22Rv1 (cell line): ENCODE measurements at regions not wholly inside any gene's neighbourhood (a gene's known extent, or its start where the extent isn't known, plus 50 kb on each side); places are given as distances from the start of the nearest gene placed in this dataset.

Experiments used
- ZFX ChIP-seq: fragments of 450-650 bp; IDR thresholded peaks from 2 replicates; pipeline ENCODE4 v1.6.1; 2017; ENCODE audit warnings: antibody characterized with exemption, borderline replicate concordance
- TF ChIP-seq, protein P1 (sequence below): fragments of 450-650 bp; IDR thresholded peaks from 2 replicates; pipeline ENCODE4 v1.5.1; 2017; ENCODE audit warnings: mild to moderate bottlenecking

GRCh38 chrX:56385960-56386359 lies 153.8 kb downstream of the KLF8 start:
- TF ChIP-seq, protein P1, sequence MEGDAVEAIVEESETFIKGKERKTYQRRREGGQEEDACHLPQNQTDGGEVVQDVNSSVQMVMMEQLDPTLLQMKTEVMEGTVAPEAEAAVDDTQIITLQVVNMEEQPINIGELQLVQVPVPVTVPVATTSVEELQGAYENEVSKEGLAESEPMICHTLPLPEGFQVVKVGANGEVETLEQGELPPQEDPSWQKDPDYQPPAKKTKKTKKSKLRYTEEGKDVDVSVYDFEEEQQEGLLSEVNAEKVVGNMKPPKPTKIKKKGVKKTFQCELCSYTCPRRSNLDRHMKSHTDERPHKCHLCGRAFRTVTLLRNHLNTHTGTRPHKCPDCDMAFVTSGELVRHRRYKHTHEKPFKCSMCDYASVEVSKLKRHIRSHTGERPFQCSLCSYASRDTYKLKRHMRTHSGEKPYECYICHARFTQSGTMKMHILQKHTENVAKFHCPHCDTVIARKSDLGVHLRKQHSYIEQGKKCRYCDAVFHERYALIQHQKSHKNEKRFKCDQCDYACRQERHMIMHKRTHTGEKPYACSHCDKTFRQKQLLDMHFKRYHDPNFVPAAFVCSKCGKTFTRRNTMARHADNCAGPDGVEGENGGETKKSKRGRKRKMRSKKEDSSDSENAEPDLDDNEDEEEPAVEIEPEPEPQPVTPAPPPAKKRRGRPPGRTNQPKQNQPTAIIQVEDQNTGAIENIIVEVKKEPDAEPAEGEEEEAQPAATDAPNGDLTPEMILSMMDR: no peak
- no peak for TF ChIP-seq ZFX
